Liver (tissue), 8 donors: ENCODE measurements at regions not wholly inside any gene's neighbourhood (a gene's known extent, or its start where the extent isn't known, plus 50 kb on each side); places are given as distances from the start of the nearest gene placed in this dataset.

Experiments used
- DNase-seq: peaks from one replicate; pipeline ENCODE4 v3.0.0-alpha.2; 2017; ENCODE audit warnings: low spot score
- H3K27ac ChIP-seq, 2 donors: one replicate each; pipeline ENCODE4 v1.7.0; 2013; ENCODE audit warnings: inconsistent platforms in 2 of 2, low read length in 2 of 2, control low read depth in 1 of 2, low read depth in 1 of 2, mild to moderate bottlenecking in 1 of 2
- H3K27me3 ChIP-seq, 4 donors: one replicate each; pipeline versions ENCODE4 v1.6.1 to v1.7.0; 2013; ENCODE audit warnings: low read length in 3 of 4, inconsistent platforms in 1 of 4, mild to moderate bottlenecking in 1 of 4, moderate library complexity in 1 of 4; ENCODE audit not compliant: control insufficient read depth in 4 of 4, insufficient read depth in 4 of 4
- H3K36me3 ChIP-seq, 4 donors: one replicate each; pipeline versions ENCODE4 v1.6.1 to v1.7.0; 2013; ENCODE audit warnings: low read length in 3 of 4, mild to moderate bottlenecking in 3 of 4, low read depth in 1 of 4, moderate library complexity in 1 of 4; ENCODE audit not compliant: control insufficient read depth in 4 of 4, insufficient read depth in 3 of 4
- H3K4me1 ChIP-seq, 4 donors: one replicate each; pipeline versions ENCODE4 v1.6.1 to v1.7.0; 2013; ENCODE audit warnings: low read length in 3 of 4, mild to moderate bottlenecking in 3 of 4, moderate library complexity in 1 of 4; ENCODE audit not compliant: control insufficient read depth in 4 of 4, insufficient read depth in 4 of 4
- H3K4me3 ChIP-seq, 3 donors: one replicate each; pipeline versions ENCODE4 v1.6.1 to v1.7.0; 2013; ENCODE audit warnings: low read length in 3 of 3, control low read depth in 1 of 3, low read depth in 1 of 3, mild to moderate bottlenecking in 1 of 3
- H3K9ac ChIP-seq, 2 donors: one replicate each; pipeline ENCODE4 v1.7.0; 2013; ENCODE audit warnings: low read length in 2 of 2, mild to moderate bottlenecking in 2 of 2, moderate library complexity in 2 of 2, control low read depth in 1 of 2, low read depth in 1 of 2
- H3K9me3 ChIP-seq, 4 donors: one replicate each; pipeline versions ENCODE4 v1.6.1 to v1.7.0; 2013; ENCODE audit warnings: low read length in 3 of 4; ENCODE audit not compliant: control insufficient read depth in 4 of 4
- ATF3 ChIP-seq: IDR thresholded peaks from 2 replicates; pipeline ENCODE4 v1.6.1; 2016; ENCODE audit warnings: antibody characterized with exemption
- CTCF ChIP-seq: fragments of 150-350 bp; IDR thresholded peaks from 2 replicates; pipeline ENCODE4 v1.5.1; 2017; ENCODE audit warnings: improper control_type of control experiment, low read depth, low read length; ENCODE audit not compliant: missing input control
- EGR1 ChIP-seq, 2 donors: IDR thresholded peaks; 2 replicates each; pipeline ENCODE4 v1.6.1; 2016 to 2018; ENCODE audit warnings: antibody characterized with exemption in 2 of 2, low read depth in 2 of 2
- FOXA1 ChIP-seq: IDR thresholded peaks from 2 replicates; pipeline ENCODE4 v1.6.1; 2016; ENCODE audit warnings: antibody characterized with exemption
- FOXA2 ChIP-seq: IDR thresholded peaks from 2 replicates; pipeline ENCODE4 v1.6.1; 2016; ENCODE audit warnings: antibody characterized with exemption
- GABPA ChIP-seq, 2 donors: IDR thresholded peaks in 1 of 2; conservative IDR thresholded peaks in 1 of 2; 2 replicates each; pipeline ENCODE4 v1.6.1; 2016; ENCODE audit warnings: antibody characterized with exemption in 2 of 2, mild to moderate bottlenecking in 1 of 2, moderate library complexity in 1 of 2
- HNF4G ChIP-seq: IDR thresholded peaks from 2 replicates; pipeline ENCODE4 v1.6.1; 2016; ENCODE audit warnings: antibody characterized with exemption
- MAX ChIP-seq: IDR thresholded peaks from 2 replicates; pipeline ENCODE4 v1.6.1; 2016; ENCODE audit warnings: antibody characterized with exemption
- NR2F2 ChIP-seq: IDR thresholded peaks from 2 replicates; pipeline ENCODE4 v1.6.1; 2016; ENCODE audit warnings: antibody characterized with exemption
- RAD21 ChIP-seq, 2 donors: IDR thresholded peaks; 2 replicates each; pipeline ENCODE4 v1.6.1; 2016; ENCODE audit warnings: antibody characterized with exemption in 2 of 2, mild to moderate bottlenecking in 2 of 2
- RXRA ChIP-seq, 2 donors: IDR thresholded peaks; 2 replicates each; pipeline ENCODE4 v1.6.1; 2017 to 2018; ENCODE audit warnings: antibody characterized with exemption in 2 of 2, mild to moderate bottlenecking in 1 of 2
- SP1 ChIP-seq: IDR thresholded peaks from 2 replicates; pipeline ENCODE4 v1.6.1; 2018; ENCODE audit warnings: antibody characterized with exemption, mild to moderate bottlenecking
- TAF1 ChIP-seq: conservative IDR thresholded peaks from 2 replicates; pipeline ENCODE4 v1.6.1; 2016; ENCODE audit warnings: antibody characterized with exemption, mild to moderate bottlenecking
- YY1 ChIP-seq: IDR thresholded peaks from 2 replicates; pipeline ENCODE4 v1.6.1; 2016; ENCODE audit warnings: antibody characterized with exemption, mild to moderate bottlenecking
- WGBS: extraction: QIAGEN DNeasy Blood & Tissue Kit; methylation state at CpG from one replicate; pipeline ENCODE4 v1.1.7; 2013; 5-methylcytosine and 5-hydroxymethylcytosine counted together
- TF ChIP-seq, protein P1 (sequence below): IDR thresholded peaks from 2 replicates; pipeline ENCODE4 v1.6.1; 2016; ENCODE audit warnings: antibody characterized with exemption, mild to moderate bottlenecking
- donor health status: healthy.
- donor health status: healthy.
- donor health status: healthy.
- donor health status: healthy.
- donor health status: healthy.

- Histone ChIP-seq H3K4me1 (no peaks in the 10 kb centered on the region), H3K36me3 (no peaks in the 10 kb centered on the region), H3K27ac (no peak overlapping the region), H3K9me3 (peaks cover 0 to 6% (median 3%) of the 10 kb centered on the region in 4 donors), H3K27me3 (no peaks in the 10 kb centered on the region), H3K9ac (no peak overlapping the region), H3K4me3 (no peak overlapping the region)
- 75% methylated on average over 4 of the region's 4 CpGs for WGBS
- no peak for DNase-seq
- TF ChIP-seq EGR1 (IDR thresholded peaks at IDR 0.05; ENCODE audit: low read depth in 2 of 2) (no peak), NR2F2 (no peak), HNF4G (no peak), RXRA (IDR thresholded peaks at IDR 0.05) (no peak), CTCF (no peak), ATF3 (no peak), FOXA1 (no peak)
Observed at GRCh38 chr9:30197954-30198353, 2186.5 kb upstream of the ACO1 start.

DNA sequence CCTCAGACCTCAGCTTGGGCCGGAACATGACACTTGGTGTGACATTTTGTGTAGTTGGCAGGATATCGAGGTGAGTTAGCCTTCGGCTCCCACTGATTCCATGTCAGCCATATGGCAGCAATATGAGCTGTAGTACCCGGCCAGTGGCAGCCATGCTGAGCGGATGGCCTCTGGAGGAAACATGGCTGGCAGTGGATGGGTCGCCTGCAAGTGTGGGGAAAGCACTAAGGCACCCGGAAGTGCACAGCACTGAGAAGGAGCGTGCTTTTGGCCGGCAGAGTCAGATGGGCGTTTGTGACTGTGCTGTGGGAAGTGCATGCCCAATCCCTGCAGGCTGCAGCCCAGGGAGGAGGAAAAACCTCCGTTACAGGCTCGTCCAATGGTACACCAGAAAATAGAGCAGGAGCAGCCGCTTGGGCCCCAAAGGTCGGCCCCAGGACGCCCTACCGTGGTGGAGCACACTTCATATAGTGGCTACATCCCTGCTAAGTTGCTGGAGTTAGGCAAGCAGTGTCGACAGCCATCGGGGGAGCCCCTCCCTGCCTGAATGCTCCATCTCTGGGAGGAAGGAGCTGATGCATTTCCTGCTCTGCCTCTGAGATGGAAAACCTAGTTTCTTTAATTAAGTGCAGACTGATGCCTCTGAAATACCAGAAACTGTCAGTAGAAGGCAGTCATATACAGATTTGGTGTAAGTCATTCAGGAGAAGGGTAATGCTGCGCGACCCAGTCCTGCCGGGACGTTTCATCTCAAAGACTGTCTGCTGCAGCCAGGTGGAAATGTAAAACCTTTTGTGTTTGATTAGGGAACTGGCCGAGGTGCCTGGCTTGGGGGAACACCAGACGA, 2185.8 kb upstream of the ACO1 start:
- no peak for DNase-seq
- no peak overlapping the region for H3K4me3 ChIP-seq
- H3K4me1 ChIP-seq = no peaks in the 10 kb centered on the region
- 80% methylated on average over 24 of the region's 24 CpGs for whole genome bisulfite sequencing
- TF ChIP-seq HNF4G (no peak), MAX (no peak), NR2F2 (no peak), RAD21 (IDR thresholded peaks at IDR 0.05) (no peak), GABPA (IDR thresholded peaks at IDR 0.05 in 1 of 2, conservative IDR thresholded peaks at IDR 0.05 in 1 of 2) (no peak), FOXA2 (no peak), ATF3 (no peak)
- no peak overlapping the region for H3K9ac ChIP-seq
- peaks cover 0 to 6% (median 3%) of the 10 kb centered on the region in 4 donors for H3K9me3 ChIP-seq
- no peaks in the 10 kb centered on the region for H3K27me3 ChIP-seq
- no peaks in the 10 kb centered on the region for H3K36me3 ChIP-seq
- H3K27ac ChIP-seq = no peak overlapping the region

DNA sequence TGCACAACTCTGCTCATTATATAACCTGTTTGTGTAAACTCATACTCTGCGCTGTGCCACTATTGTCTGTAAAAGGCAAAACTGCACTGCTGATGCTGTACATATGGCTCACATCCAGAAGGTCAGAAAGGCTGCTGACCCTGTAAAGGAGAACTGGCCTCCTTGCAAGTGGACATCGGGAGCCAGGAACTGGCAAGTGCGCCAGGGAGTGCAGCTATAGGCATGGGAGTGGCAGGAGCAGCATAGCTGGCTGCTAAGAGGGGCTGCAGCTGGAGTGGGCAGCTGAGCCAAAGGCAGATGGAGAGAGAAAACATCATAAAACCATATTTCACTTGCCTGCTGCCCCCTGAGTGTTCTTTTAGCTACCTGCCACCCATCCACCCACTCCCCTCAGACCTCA, 2183.4 kb upstream of the ACO1 start:
- 86% methylated on average over 3 of the region's 3 CpGs for WGBS

More for the DNA sequence above, 2183.4 kb upstream of the ACO1 start:
- TF ChIP-seq NR2F2 (no peak), RXRA (IDR thresholded peaks at IDR 0.05) (no peak), CTCF (no peak), TAF1 (no peak), YY1 (no peak), EGR1 (IDR thresholded peaks at IDR 0.05; ENCODE audit: low read depth in 2 of 2) (no peak), SP1 (no peak)
- TF ChIP-seq, protein P1, sequence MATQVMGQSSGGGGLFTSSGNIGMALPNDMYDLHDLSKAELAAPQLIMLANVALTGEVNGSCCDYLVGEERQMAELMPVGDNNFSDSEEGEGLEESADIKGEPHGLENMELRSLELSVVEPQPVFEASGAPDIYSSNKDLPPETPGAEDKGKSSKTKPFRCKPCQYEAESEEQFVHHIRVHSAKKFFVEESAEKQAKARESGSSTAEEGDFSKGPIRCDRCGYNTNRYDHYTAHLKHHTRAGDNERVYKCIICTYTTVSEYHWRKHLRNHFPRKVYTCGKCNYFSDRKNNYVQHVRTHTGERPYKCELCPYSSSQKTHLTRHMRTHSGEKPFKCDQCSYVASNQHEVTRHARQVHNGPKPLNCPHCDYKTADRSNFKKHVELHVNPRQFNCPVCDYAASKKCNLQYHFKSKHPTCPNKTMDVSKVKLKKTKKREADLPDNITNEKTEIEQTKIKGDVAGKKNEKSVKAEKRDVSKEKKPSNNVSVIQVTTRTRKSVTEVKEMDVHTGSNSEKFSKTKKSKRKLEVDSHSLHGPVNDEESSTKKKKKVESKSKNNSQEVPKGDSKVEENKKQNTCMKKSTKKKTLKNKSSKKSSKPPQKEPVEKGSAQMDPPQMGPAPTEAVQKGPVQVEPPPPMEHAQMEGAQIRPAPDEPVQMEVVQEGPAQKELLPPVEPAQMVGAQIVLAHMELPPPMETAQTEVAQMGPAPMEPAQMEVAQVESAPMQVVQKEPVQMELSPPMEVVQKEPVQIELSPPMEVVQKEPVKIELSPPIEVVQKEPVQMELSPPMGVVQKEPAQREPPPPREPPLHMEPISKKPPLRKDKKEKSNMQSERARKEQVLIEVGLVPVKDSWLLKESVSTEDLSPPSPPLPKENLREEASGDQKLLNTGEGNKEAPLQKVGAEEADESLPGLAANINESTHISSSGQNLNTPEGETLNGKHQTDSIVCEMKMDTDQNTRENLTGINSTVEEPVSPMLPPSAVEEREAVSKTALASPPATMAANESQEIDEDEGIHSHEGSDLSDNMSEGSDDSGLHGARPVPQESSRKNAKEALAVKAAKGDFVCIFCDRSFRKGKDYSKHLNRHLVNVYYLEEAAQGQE = no peak
- DNase-seq = no peak
- Histone ChIP-seq H3K4me1 (no peaks in the 10 kb centered on the region), H3K9ac (no peak overlapping the region), H3K27me3 (no peaks in the 10 kb centered on the region), H3K36me3 (no peaks in the 10 kb centered on the region), H3K27ac (no peak overlapping the region), H3K9me3 (peaks cover 0 to 6% (median 3%) of the 10 kb centered on the region in 4 donors), H3K4me3 (no peak overlapping the region)
